ENCODE measurements at regions not wholly inside any gene's neighbourhood (a gene's known extent, or its start where the extent isn't known, plus 50 kb on each side); places are given as distances from the start of the nearest gene placed in this dataset.
"Not testable (repeated sequence)": the region's sequence is repeated elsewhere in the genome, so short reads cannot be mapped to it uniquely, and the experiment has no call there.

GRCh38 chr5:5738797-5739489, 316.5 kb downstream of the ICE1 start:
- H3K4me1 ChIP-seq, result no peaks in the 10 kb centered on the region
- H3K4me3 ChIP-seq, result no peak overlapping the region
- DNase-seq (ENCODE audit: extremely low spot score), result no peak
- no peak overlapping the region for H3K27ac ChIP-seq (replicated peaks in 1 of 4)
- H3K36me3 ChIP-seq, result no peaks in the 10 kb centered on the region
- TF ChIP-seq CTCF (IDR thresholded peaks at IDR 0.05), result no peak
- no peak for TF ChIP-seq EP300 (IDR thresholded peaks at IDR 0.05)
- no peak for TF ChIP-seq POLR2A (IDR thresholded peaks at IDR 0.05; ENCODE audit: low read depth)
- no peak for TF ChIP-seq POLR2AphosphoS5 (IDR thresholded peaks at IDR 0.05)
- intact Hi-C loops (cut with DNase I), result no loop called here
- H3K9me3 ChIP-seq, result peaks cover 0 to 11% (median 7%) of the 10 kb centered on the region in 4 donors
- H3K27me3 ChIP-seq, result no peaks in the 10 kb centered on the region
- WGBS, result 70% methylated on average over 2 of the region's 2 CpGs

- Histone ChIP-seq H3K27me3 (no peaks in the 10 kb centered on the region), H3K4me1 (no peaks in the 10 kb centered on the region), H3K9me3 (no peaks in the 10 kb centered on the region), H3K27ac (replicated peaks in 1 of 4) (no peak overlapping the region), H3K4me3 (no peak overlapping the region), H3K36me3 (no peaks in the 10 kb centered on the region)
- 69% methylated on average over 2 of the region's 2 CpGs for WGBS
- intact Hi-C loops (cut with DNase I), result no loop called here
- no peak for DNase-seq (ENCODE audit: extremely low spot score)
- no peak for TF ChIP-seq POLR2AphosphoS5 (IDR thresholded peaks at IDR 0.05)
- no peak for TF ChIP-seq CTCF (IDR thresholded peaks at IDR 0.05)
- TF ChIP-seq POLR2A (IDR thresholded peaks at IDR 0.05; ENCODE audit: low read depth), result no peak
- TF ChIP-seq EP300 (IDR thresholded peaks at IDR 0.05), result no peak
Observed at GRCh38 chr5:5736007-5736406, 313.5 kb downstream of the ICE1 start.

GRCh38 chr5:5733058-5733457, 310.6 kb downstream of the ICE1 start:
- H3K27me3 ChIP-seq; intact Hi-C loops (cut with DNase I); H3K9me3 ChIP-seq; DNase-seq (ENCODE audit: extremely low spot score); H3K4me1 ChIP-seq; H3K36me3 ChIP-seq; H3K4me3 ChIP-seq; H3K27ac ChIP-seq (replicated peaks in 1 of 4): not testable (repeated sequence)
- 83% methylated on average over 2 of the region's 2 CpGs for whole genome bisulfite sequencing

- intact Hi-C loops (cut with DNase I), result no loop called here
- no peak for DNase-seq (ENCODE audit: extremely low spot score)
- no peak for TF ChIP-seq POLR2A (IDR thresholded peaks at IDR 0.05; ENCODE audit: low read depth)
- TF ChIP-seq CTCF (IDR thresholded peaks at IDR 0.05), result no peak
- no peak for TF ChIP-seq POLR2AphosphoS5 (IDR thresholded peaks at IDR 0.05)
- TF ChIP-seq EP300 (IDR thresholded peaks at IDR 0.05), result no peak
- no peak overlapping the region for H3K4me3 ChIP-seq
- no peak overlapping the region for H3K27ac ChIP-seq (replicated peaks in 1 of 4)
- H3K27me3 ChIP-seq, result no peaks in the 10 kb centered on the region
- WGBS, result 77% methylated on average over 6 of the region's 6 CpGs
- H3K9me3 ChIP-seq, result no peaks in the 10 kb centered on the region
- H3K36me3 ChIP-seq, result no peaks in the 10 kb centered on the region
- no peaks in the 10 kb centered on the region for H3K4me1 ChIP-seq
Observed at GRCh38 chr5:5726401-5726800, 303.9 kb downstream of the ICE1 start.

- Histone ChIP-seq H3K9me3 (no peaks in the 10 kb centered on the region), H3K27ac (replicated peaks in 1 of 4) (no peak overlapping the region), H3K4me1 (no peaks in the 10 kb centered on the region), H3K4me3 (no peak overlapping the region), H3K36me3 (no peaks in the 10 kb centered on the region), H3K27me3 (no peaks in the 10 kb centered on the region)
- 85% methylated on average over 3 of the region's 3 CpGs for WGBS
- no peak for TF ChIP-seq CTCF (IDR thresholded peaks at IDR 0.05)
- no peak for TF ChIP-seq EP300 (IDR thresholded peaks at IDR 0.05)
- TF ChIP-seq POLR2AphosphoS5 (IDR thresholded peaks at IDR 0.05), result no peak
- TF ChIP-seq POLR2A (IDR thresholded peaks at IDR 0.05; ENCODE audit: low read depth), result no peak
- DNase-seq (ENCODE audit: extremely low spot score), result no peak
- intact Hi-C loops (cut with DNase I), result no loop called here
Observed at GRCh38 chr5:5721881-5722280, 299.4 kb downstream of the ICE1 start.
